ENCODE measurements at regions not wholly inside any gene's neighbourhood (a gene's known extent, or its start where the extent isn't known, plus 50 kb on each side); places are given as distances from the start of the nearest gene placed in this dataset.

- Histone ChIP-seq H3K4me2 (ENCODE audit: low read length) (no peak overlapping the region), H3K79me2 (ENCODE audit: insufficient read depth, low read depth, low read length) (no peaks in the 10 kb centered on the region), H3K36me3 (ENCODE audit: insufficient read depth, low read length) (no peaks in the 10 kb centered on the region), H3K4me1 (ENCODE audit: insufficient read depth, low read length, poor library complexity, severe bottlenecking) (no peaks in the 10 kb centered on the region), H4K20me1 (ENCODE audit: insufficient read depth, low read length) (no peaks in the 10 kb centered on the region), H3K27ac (ENCODE audit: low read depth, low read length, poor library complexity, severe bottlenecking) (no peak overlapping the region), H3K9me3 (ENCODE audit: low read length) (no peaks in the 10 kb centered on the region), H3K4me3 (ENCODE audit: low read depth, low read length, poor library complexity, severe bottlenecking) (no peak overlapping the region), H3K9me2 (ENCODE audit: insufficient read depth, low read length) (no peaks in the 10 kb centered on the region), H2AFZ (ENCODE audit: low read length) (no peak overlapping the region)
- no TSS peak for BruUV-seq (replicated peaks)
- CTCF ChIA-PET (ENCODE audit: unreplicated experiment), result no interaction called here
- intact Hi-C loops (cut with micrococcal nuclease; ENCODE audit: unreplicated experiment), result no loop called here
- TF ChIP-seq EZH2phosphoT487 (IDR thresholded peaks at IDR 0.05; ENCODE audit: borderline replicate concordance, low read depth, low read length) (no peak), CTCF (conservative IDR thresholded peaks at IDR 0.05; ENCODE audit: low read length) (no peak)
- POLR2A ChIA-PET, result interaction anchor here (1.4 kb wide), 1 partner anchor 9 kb away, joined by 4 read pairs; no protein-coding TSS in a partner anchor
- no peak for DNase-seq (ENCODE audit: low spot score)
Measured at GRCh38 chr6:3618642-3619041, 132.9 kb downstream of the PXDC1 start.

- POLR2A ChIA-PET, result interaction anchor here (1.4 kb wide), 1 partner anchor 8 kb away, joined by 4 read pairs; no protein-coding TSS in a partner anchor
- intact Hi-C loops (cut with micrococcal nuclease; ENCODE audit: unreplicated experiment), result no loop called here
Measured at GRCh38 chr6:3617681-3618311, 133.7 kb downstream of the PXDC1 start.

More at GRCh38 chr6:3617681-3618311, 133.7 kb downstream of the PXDC1 start:
- Histone ChIP-seq H4K20me1 (ENCODE audit: insufficient read depth, low read length) (no peaks in the 10 kb centered on the region), H3K9me3 (ENCODE audit: low read length) (no peaks in the 10 kb centered on the region), H3K9me2 (ENCODE audit: insufficient read depth, low read length) (no peaks in the 10 kb centered on the region), H2AFZ (ENCODE audit: low read length) (no peak overlapping the region), H3K36me3 (ENCODE audit: insufficient read depth, low read length) (no peaks in the 10 kb centered on the region), H3K27ac (ENCODE audit: low read depth, low read length, poor library complexity, severe bottlenecking) (no peak overlapping the region), H3K4me2 (ENCODE audit: low read length) (no peak overlapping the region), H3K79me2 (ENCODE audit: insufficient read depth, low read depth, low read length) (no peaks in the 10 kb centered on the region), H3K4me1 (ENCODE audit: insufficient read depth, low read length, poor library complexity, severe bottlenecking) (no peaks in the 10 kb centered on the region), H3K4me3 (ENCODE audit: low read depth, low read length, poor library complexity, severe bottlenecking) (no peak overlapping the region)
- CTCF ChIA-PET (ENCODE audit: unreplicated experiment), result no interaction called here
- no TSS peak for BruUV-seq (replicated peaks)
- DNase-seq (ENCODE audit: low spot score), result no peak
- TF ChIP-seq CTCF (conservative IDR thresholded peaks at IDR 0.05; ENCODE audit: low read length) (no peak), EZH2phosphoT487 (IDR thresholded peaks at IDR 0.05; ENCODE audit: borderline replicate concordance, low read depth, low read length) (no peak)

All from OCI-LY7 (cell line).